GM21367 (cell line): ENCODE measurements at regions not wholly inside any gene's neighbourhood (a gene's known extent, or its start where the extent isn't known, plus 50 kb on each side); places are given as distances from the start of the nearest gene placed in this dataset.
"Not testable (repeated sequence)": the region's sequence is repeated elsewhere in the genome, so short reads cannot be mapped to it uniquely, and the experiment has no call there.

ENCODE experiments used
- ATAC-seq: cut with Tn5 transposase; IDR thresholded peaks from one replicate; pipeline ENCODE4 v1.9.1; 2021; ENCODE audit not compliant: unreplicated experiment

DNA sequence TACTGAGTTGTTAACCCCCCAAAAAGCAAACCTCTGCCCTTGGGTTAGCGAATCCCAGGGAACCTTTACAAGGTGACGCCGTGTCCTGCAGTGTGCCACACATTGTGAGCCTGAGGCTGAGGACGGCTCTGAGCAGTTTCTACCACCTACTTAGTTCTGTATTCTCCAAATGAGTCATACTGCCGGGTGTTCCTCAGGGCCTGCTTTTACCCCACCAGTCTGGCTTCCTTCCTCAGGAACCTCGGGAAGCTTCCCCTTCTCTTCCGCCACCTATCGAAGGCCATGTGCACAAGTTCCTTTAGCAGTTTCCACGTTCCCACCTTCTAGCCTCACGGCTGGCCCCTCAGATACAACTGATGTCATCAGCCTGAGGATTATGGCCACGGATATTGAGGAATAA lies 384.0 kb upstream of the TPM1 start:
- no peak for ATAC-seq

GRCh38 chr15:62663547-62663946 lies 379.0 kb upstream of the TPM1 start:
- no peak for ATAC-seq

GRCh38 chr15:62665449-62665848 lies 377.1 kb upstream of the TPM1 start:
- no peak for ATAC-seq

DNA sequence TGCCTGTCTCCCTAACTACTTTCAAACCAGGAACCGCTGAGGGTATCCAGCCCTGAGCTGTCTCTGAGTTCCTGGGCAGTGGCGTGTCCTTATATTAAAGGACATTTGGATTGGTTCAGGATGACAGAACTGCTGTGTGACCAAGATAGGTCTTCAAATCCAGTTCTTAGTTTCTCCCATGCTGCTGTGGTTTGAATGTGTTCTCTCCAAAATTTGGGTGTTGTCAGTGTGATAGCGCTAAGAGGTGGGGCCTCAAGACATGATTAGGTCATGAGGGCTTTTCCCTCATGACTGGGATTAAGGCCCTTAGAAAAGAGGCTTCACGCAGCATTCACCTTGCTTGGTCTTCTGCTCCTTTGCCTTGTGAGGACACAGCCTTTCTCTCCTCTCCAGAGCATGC lies 376.5 kb upstream of the TPM1 start:
- no peak for ATAC-seq

GRCh38 chr15:62672268-62672667 lies 370.3 kb upstream of the TPM1 start:
- no peak for ATAC-seq

DNA sequence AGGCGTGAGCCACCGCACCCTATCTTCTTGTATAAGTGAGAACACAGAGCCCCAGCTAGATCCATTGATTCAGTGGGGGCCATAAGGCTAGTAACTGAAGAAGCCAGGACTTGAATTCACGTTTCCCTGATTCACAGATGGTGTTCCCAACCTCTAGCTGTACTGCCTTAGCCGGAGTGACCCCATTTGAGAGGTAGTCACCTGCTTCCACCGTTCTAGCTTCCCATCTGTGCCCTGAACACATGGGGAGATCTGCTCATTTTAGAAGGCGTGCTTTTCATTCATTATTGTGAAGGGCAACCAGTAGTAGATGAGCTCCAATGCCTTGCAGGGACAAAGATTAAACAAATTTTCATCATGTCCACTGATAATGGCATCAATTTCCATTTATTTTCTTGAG lies 365.7 kb upstream of the TPM1 start:
- no peak for ATAC-seq

DNA sequence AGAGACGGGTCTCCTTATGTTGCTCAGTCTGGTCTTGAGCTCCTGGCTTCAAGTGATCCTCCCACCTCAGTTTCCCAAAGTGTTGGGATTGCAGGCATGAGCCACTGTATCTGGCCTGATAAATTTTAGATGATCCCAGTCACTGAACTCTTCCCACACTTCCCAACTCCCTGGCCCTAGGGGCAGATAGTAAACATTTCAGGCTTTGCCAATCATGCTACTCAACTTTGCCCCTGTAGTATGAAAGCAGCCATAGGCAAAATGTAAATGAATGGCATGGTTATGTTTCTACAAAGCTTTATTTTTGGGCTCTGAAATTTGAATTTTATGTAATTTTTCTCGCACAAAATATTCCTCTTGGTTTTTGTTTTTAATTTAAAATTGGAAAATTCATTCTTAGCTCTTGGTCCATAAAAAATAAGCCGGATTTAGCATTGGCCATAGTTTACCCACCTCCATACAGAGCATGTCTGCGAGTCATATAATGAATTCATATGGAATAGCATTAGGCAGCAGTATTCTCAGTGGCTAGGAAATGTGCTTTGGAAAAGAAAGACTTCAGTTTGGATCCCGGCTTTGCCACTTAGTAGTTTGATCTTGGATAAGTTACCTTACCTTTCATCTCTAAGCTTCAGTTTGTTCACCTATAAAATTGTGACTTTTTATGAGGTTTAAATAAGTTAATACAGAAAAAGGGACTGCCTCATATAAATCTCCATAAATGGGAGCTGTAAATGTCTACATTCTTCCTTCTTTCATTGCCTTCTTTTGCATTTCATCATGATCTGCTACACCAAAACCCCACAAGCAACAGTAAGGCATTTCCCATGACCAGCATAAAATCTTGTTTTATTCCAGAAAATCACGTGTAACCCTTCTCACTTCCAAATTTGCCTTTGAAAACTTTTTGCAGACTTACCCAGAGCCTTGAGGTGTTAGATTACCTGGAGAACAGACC lies 360.3 kb upstream of the TPM1 start:
- no peak for ATAC-seq

GRCh38 chr15:62683192-62683591 lies 359.4 kb upstream of the TPM1 start:
- ATAC-seq = not testable (repeated sequence)

DNA sequence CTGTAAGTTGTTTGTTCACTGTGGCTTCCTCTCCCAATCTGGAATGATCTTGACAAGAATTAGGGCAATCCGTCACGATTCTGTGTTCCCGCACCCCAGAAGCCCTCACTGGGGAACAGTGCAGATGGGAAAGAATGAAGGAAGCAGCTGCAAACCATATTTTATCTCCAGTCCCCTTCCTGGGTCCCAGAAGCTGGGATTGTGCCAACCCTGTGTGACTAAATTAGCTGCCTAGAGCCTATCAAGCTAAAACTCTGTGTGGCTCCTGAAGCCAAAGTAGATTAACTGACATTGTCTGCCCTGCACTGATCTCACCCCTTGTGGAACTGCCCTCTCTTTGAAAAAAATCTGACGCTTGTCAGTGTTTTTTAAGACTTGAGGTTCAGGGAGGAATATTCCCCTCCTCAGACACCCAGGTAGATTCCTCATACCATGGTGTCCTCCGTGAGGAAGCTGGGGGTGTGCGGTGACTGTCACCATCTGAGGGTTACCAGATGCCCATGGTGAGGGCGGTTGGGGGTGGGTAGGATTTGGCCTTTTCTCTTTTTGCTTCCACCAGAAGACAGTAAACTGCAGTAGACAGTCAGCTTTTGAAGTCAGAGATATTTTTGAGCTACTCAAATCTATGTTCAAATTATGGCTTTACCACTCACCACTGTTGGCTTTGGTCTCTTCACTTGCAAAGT lies 358.3 kb upstream of the TPM1 start:
- ATAC-seq = no peak

DNA sequence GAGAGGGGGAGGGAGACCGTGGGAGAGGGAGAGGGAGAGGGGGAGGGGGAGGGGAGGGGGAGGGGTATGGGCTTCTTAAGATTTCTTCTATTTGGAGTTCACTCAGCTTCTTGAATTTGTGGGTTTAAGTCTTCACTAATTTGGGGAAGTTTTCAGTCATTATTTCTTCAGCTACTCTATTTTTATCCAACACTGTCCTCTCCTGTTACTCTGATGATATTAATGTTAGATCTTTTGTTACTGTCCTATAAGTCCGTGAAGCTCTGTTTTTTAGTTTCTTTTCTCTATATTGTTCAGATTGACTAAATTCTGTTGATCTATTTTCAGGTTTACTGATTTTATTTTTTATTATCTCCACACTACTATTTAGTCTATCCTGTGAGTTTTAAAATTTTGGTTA lies 351.5 kb upstream of the TPM1 start:
- ATAC-seq = no peak

DNA sequence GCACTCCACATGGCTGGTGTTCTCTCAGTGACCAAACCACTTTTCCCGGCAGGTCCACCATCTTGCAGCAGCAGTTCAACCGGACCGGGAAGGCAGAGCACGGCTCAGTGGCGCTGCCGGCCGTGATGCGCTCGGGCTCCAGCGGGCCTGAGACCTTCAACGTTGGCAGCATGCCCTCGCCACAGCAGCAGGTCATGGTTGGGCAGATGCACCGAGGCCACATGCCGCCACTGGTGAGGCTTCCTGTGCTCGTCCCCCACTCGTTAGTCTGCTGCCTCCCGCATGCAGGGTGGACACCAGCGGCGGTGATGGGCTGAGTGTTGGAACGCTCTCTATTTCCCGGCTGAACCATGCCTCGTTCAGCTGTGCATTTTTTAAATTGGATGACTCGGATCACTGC lies 344.9 kb upstream of the TPM1 start:
- no peak for ATAC-seq

GRCh38 chr15:62698646-62699045 lies 343.9 kb upstream of the TPM1 start:
- ATAC-seq = no peak

DNA sequence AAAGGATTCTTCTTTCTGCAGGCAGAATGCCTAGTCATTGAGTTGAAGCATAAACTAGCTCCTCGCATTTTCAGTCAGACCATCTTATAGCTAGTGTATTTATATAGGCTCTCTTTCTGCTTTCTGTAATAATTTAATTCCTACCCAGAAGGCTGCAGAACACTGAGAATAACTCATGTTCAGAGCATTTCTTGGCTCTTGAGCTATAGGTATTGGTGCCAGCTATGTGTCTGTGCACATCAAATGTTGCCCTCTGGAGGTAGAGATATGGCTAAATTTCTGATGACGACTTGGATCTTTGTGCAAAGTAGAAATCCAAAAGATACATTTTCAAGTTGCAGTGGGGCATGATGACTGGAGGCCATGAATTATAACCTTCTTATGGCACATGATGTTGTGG lies 336.2 kb upstream of the TPM1 start:
- ATAC-seq = no peak

DNA sequence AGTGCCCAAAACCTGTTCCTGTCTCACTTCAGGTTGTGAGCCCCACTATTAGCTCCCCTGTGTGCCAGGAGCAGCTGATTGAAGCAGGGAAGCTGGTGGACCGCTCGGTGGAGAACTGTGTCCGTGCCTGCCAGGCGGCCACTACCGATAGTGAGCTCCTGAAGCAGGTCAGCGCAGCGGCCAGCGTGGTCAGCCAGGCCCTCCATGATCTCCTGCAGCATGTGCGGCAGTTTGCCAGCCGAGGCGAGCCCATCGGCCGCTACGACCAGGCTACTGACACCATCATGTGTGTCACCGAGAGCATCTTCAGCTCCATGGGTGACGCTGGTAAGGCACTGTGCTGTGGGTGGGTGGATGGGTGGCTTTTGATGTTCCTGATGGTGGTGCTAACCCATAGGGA lies 334.1 kb upstream of the TPM1 start:
- ATAC-seq = no peak

DNA sequence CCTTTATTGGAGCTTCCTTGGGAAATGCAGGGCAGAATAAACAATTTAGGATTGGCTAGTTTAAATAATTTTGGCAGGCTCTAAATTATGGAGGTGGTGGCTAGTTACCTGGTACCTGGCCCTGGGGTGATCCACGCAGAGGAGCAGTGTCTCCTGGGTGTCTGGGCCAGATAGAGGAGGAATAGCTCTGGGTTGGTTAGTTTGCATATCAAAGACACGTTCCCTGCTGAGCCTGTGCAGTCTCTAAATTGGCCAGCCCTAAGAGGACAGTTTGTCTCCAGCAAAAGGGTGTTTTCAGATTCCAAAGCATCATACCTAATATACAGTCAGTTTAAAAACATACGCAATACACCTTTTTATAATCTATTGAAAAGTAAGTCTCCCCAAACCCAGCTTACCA lies 333.3 kb upstream of the TPM1 start:
- ATAC-seq = no peak

DNA sequence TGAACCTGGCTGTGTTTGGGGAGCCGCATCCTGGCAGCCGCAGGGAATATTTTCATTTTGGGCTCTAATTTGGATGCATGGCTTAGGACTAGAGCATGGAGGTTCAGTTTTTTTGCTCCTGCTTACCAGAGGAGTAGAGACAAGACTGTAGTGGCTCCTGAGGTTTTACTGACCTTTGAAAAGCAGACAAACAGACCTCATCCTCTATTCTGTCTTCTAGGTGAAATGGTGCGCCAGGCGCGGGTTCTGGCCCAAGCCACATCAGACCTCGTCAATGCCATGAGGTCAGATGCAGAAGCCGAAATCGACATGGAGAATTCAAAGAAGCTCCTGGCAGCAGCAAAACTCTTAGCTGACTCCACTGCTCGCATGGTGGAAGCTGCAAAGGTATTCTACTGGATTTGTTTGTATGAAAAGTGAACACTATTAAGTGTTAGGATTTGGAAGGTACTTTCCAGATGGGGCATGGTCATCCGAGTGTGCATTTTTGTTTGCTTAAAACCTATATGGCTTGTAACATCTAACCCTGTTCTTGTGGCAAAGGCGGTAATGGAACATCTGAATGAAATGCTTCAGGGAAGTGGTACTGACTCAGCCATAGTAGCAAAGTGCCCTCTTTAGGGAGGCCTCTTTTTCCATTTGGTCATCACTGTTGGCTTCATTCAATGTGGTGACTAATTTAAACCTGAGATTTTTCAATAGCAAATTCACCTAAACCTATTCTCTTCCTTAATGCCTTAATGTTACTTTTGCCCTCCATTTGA lies 330.7 kb upstream of the TPM1 start:
- ATAC-seq = no peak

GRCh38 chr15:62712455-62712839 lies 330.1 kb upstream of the TPM1 start:
- ATAC-seq = no peak

- ATAC-seq = no peak
Observed at GRCh38 chr15:62715946-62716345, 326.6 kb upstream of the TPM1 start.

- ATAC-seq = no peak
Observed at GRCh38 chr15:62717496-62717895, 325.1 kb upstream of the TPM1 start.

GRCh38 chr15:62719316-62719715 lies 323.2 kb upstream of the TPM1 start:
- ATAC-seq = no peak

DNA sequence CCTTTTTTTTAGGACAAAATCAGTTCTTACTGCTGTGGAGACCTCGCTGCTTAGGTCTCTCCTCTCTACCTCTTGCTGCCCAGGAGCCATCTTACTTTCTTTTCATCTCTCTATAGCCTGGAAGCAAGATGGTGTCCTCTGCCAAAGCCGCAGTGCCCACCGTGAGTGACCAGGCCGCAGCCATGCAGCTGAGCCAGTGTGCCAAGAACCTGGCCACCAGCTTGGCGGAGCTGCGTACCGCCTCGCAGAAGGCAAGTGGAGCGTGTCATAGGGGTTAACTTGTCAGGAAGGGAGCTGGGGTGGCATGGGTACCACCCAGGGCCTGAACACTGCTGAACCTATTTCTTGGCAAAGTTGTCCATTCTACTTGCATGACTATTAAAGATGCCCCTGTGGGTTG lies 320.3 kb upstream of the TPM1 start:
- no peak for ATAC-seq

DNA sequence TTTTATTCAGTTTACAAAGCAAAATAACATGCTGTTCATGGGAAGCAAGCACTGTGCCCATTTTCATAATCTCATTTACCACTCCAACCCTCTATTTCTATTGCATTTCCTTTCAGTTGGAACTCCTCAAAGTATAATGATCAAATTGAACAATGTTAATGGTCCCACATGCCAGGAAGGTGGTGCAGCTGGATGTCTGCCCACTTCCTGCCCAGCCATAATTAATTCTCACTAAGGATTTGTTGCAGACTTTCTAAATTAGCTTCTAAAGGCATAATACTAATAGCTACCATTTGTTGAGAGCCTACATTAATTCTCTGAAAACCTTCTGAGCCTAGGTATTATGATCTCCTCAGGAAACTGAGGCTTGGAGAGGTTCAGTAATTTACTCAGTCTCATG lies 316.1 kb upstream of the TPM1 start:
- no peak for ATAC-seq
